ENCODE measurements at regions not wholly inside any gene's neighbourhood (a gene's known extent, or its start where the extent isn't known, plus 50 kb on each side); places are given as distances from the start of the nearest gene placed in this dataset.

DNA sequence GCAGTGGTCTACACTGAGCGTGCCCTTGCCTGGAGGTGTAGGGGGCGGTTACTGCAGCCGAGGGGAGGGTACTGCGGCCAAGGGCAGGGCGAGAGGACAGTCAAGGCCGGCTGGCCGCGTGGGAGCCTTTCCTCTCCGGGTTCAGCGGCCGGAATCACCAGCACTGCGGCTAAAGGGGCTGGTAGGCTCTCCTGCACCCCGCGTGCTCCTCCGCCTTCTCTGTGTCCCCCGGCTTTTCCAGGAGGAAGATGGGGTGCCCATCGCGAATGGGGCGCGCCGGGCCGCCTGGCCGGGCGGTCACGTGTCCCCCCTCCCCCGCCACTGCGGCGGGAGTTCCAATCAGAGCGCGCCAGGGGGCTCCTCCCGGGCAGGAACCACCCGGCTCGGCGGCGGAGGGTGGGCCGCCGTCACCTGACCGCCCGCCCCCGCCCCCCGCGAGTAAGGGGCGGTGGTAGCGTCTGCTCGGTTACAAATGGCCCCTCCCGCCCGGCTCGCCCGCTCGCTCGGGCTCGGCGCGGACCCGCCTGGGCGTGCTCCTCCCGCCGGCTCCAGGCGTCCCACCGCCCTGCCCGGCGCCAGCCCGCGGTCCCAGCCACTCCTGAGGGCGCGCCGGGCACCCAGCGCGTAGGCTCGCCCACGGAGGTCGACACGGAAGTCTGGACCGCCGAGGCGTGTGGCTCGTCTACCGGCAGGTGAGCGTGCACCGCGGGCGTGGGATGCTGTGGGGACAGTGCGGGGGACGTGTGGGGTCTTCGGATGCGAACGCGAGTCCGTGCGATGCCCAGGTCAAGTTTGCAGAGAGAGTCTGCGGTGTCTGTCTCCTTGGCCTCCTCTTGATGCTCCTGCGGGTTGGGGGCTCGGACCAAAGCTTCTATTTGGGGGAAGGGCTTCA lies 242.6 kb upstream of the TOPAZ1 start:
- Histone ChIP-seq H3K36me3 (ENCODE audit: insufficient read depth) (no peaks in the 10 kb centered on the region), H4K20me1 (replicated peaks; ENCODE audit: insufficient read depth) (no peaks in the 10 kb centered on the region; the same call in 1 of the 2 replicates), H3K9me2 (ENCODE audit: insufficient read depth) (no peaks in the 10 kb centered on the region), H3K4me1 (ENCODE audit: insufficient read depth) (peaks cover 27% of the 10 kb centered on the region), H3K4me2 (peak overlapping the region; percentile 99), H3K27ac (ENCODE audit: low read depth) (no peak overlapping the region), H2AFZ (peak overlapping the region; percentile 98), H3K4me3 (peak overlapping the region; percentile 91), H3K27me3 (ENCODE audit: insufficient read depth) (peaks cover 62% of the 10 kb centered on the region), H3K79me2 (replicated peaks; ENCODE audit: insufficient read depth) (peaks cover 9% of the 10 kb centered on the region; the same call in 1 of the 2 replicates), H3F3A (replicated peaks; ENCODE audit: low read depth) (0 out of 2 replicates have a peak, but pooled peaks cover 11% of the 10 kb centered on the region)
- ATAC-seq (peak; percentile 51), DNase-seq (ENCODE audit: low spot score) (peak; percentile 89)
- peak; percentile 51; the same call in 1 of the 2 replicates for TF ChIP-seq CREB1 (CRISPR knock-in tag; IDR thresholded peaks at IDR 0.05; ENCODE audit: low read depth)
- TF ChIP-seq ZNF331 (CRISPR knock-in tag; IDR thresholded peaks at IDR 0.05; ENCODE audit: low read depth) = no peak
- TF ChIP-seq POLR2AphosphoS5 (IDR thresholded peaks at IDR 0.05; ENCODE audit: low read depth) = peak; percentile 49
- TF ChIP-seq NANOG (IDR thresholded peaks at IDR 0.05; ENCODE audit: borderline replicate concordance) = no peak
- TF ChIP-seq, protein P1, sequence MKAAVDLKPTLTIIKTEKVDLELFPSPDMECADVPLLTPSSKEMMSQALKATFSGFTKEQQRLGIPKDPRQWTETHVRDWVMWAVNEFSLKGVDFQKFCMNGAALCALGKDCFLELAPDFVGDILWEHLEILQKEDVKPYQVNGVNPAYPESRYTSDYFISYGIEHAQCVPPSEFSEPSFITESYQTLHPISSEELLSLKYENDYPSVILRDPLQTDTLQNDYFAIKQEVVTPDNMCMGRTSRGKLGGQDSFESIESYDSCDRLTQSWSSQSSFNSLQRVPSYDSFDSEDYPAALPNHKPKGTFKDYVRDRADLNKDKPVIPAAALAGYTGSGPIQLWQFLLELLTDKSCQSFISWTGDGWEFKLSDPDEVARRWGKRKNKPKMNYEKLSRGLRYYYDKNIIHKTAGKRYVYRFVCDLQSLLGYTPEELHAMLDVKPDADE (IDR thresholded peaks at IDR 0.05) = peak; percentile 35; the same call in 1 of the 2 replicates
- H3K27me3 Mint-ChIP-seq (ENCODE audit: insufficient read depth, low read depth, poor library complexity) = peaks cover 65% of the 10 kb centered on the region
- peak overlapping the region; percentile 88 for H3K4me3 Mint-ChIP-seq
- peaks cover 26% of the 10 kb centered on the region for H3K4me1 Mint-ChIP-seq
- no peak overlapping the region for H3K27ac Mint-ChIP-seq
- peaks cover 4% of the 10 kb centered on the region for H3K36me3 Mint-ChIP-seq (ENCODE audit: low read depth)
- H3K9me3 Mint-ChIP-seq = peaks cover 8% of the 10 kb centered on the region

- Mint-ChIP-seq H3K4me1 (peaks cover 21% of the 10 kb centered on the region), H3K36me3 (ENCODE audit: low read depth) (peaks cover 4% of the 10 kb centered on the region), H3K9me3 (peaks cover 8% of the 10 kb centered on the region), H3K4me3 (peak overlapping the region; percentile 80), H3K27ac (no peak overlapping the region), H3K27me3 (ENCODE audit: insufficient read depth, low read depth, poor library complexity) (peaks cover 58% of the 10 kb centered on the region)
- Histone ChIP-seq H3K27ac (ENCODE audit: low read depth) (no peak overlapping the region), H2AFZ (peak overlapping the region; percentile 87), H3K79me2 (replicated peaks; ENCODE audit: insufficient read depth) (peaks cover 9% of the 10 kb centered on the region; the same call in 1 of the 2 replicates), H3K4me2 (peak overlapping the region; percentile 99), H3K4me1 (ENCODE audit: insufficient read depth) (peaks cover 20% of the 10 kb centered on the region), H3K36me3 (ENCODE audit: insufficient read depth) (no peaks in the 10 kb centered on the region), H3K9me2 (ENCODE audit: insufficient read depth) (no peaks in the 10 kb centered on the region), H4K20me1 (replicated peaks; ENCODE audit: insufficient read depth) (no peaks in the 10 kb centered on the region; the same call in 1 of the 2 replicates), H3K27me3 (ENCODE audit: insufficient read depth) (peaks cover 55% of the 10 kb centered on the region), H3K4me3 (peak overlapping the region; percentile 91), H3F3A (replicated peaks; ENCODE audit: low read depth) (0 out of 2 replicates have a peak, but pooled peaks cover 11% of the 10 kb centered on the region)
- DNase-seq (ENCODE audit: low spot score) = peak; percentile 50
- ATAC-seq = no peak
- TF ChIP-seq CREB1 (CRISPR knock-in tag; IDR thresholded peaks at IDR 0.05; ENCODE audit: low read depth) = no peak
- TF ChIP-seq ZNF331 (CRISPR knock-in tag; IDR thresholded peaks at IDR 0.05; ENCODE audit: low read depth) = no peak
- TF ChIP-seq, protein P1 (IDR thresholded peaks at IDR 0.05) = no peak
- TF ChIP-seq, protein P2, sequence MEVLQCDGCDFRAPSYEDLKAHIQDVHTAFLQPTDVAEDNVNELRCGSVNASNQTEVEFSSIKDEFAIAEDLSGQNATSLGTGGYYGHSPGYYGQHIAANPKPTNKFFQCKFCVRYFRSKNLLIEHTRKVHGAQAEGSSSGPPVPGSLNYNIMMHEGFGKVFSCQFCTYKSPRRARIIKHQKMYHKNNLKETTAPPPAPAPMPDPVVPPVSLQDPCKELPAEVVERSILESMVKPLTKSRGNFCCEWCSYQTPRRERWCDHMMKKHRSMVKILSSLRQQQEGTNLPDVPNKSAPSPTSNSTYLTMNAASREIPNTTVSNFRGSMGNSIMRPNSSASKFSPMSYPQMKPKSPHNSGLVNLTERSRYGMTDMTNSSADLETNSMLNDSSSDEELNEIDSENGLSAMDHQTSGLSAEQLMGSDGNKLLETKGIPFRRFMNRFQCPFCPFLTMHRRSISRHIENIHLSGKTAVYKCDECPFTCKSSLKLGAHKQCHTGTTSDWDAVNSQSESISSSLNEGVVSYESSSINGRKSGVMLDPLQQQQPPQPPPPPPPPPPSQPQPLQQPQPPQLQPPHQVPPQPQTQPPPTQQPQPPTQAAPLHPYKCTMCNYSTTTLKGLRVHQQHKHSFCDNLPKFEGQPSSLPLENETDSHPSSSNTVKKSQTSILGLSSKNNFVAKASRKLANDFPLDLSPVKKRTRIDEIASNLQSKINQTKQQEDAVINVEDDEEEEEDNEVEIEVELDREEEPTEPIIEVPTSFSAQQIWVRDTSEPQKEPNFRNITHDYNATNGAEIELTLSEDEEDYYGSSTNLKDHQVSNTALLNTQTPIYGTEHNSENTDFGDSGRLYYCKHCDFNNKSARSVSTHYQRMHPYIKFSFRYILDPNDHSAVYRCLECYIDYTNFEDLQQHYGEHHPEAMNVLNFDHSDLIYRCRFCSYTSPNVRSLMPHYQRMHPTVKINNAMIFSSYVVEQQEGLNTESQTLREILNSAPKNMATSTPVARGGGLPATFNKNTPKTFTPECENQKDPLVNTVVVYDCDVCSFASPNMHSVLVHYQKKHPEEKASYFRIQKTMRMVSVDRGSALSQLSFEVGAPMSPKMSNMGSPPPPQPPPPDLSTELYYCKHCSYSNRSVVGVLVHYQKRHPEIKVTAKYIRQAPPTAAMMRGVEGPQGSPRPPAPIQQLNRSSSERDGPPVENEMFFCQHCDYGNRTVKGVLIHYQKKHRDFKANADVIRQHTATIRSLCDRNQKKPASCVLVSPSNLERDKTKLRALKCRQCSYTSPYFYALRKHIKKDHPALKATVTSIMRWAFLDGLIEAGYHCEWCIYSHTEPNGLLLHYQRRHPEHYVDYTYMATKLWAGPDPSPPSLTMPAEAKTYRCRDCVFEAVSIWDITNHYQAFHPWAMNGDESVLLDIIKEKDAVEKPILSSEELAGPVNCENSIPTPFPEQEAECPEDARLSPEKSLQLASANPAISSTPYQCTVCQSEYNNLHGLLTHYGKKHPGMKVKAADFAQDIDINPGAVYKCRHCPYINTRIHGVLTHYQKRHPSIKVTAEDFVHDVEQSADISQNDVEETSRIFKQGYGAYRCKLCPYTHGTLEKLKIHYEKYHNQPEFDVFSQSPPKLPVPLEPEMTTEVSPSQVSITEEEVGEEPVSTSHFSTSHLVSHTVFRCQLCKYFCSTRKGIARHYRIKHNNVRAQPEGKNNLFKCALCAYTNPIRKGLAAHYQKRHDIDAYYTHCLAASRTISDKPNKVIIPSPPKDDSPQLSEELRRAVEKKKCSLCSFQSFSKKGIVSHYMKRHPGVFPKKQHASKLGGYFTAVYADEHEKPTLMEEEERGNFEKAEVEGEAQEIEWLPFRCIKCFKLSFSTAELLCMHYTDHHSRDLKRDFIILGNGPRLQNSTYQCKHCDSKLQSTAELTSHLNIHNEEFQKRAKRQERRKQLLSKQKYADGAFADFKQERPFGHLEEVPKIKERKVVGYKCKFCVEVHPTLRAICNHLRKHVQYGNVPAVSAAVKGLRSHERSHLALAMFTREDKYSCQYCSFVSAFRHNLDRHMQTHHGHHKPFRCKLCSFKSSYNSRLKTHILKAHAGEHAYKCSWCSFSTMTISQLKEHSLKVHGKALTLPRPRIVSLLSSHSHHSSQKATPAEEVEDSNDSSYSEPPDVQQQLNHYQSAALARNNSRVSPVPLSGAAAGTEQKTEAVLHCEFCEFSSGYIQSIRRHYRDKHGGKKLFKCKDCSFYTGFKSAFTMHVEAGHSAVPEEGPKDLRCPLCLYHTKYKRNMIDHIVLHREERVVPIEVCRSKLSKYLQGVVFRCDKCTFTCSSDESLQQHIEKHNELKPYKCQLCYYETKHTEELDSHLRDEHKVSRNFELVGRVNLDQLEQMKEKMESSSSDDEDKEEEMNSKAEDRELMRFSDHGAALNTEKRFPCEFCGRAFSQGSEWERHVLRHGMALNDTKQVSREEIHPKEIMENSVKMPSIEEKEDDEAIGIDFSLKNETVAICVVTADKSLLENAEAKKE (CRISPR knock-in tag; IDR thresholded peaks at IDR 0.05) = no peak
- TF ChIP-seq EZH2 (IDR thresholded peaks at IDR 0.05; ENCODE audit: low read depth, unreplicated experiment) = no peak
- TF ChIP-seq JUNB (IDR thresholded peaks at IDR 0.05; ENCODE audit: unreplicated experiment) = no peak
- no peak for TF ChIP-seq POLR2AphosphoS5 (IDR thresholded peaks at IDR 0.05; ENCODE audit: low read depth)
- TF ChIP-seq NANOG (IDR thresholded peaks at IDR 0.05; ENCODE audit: borderline replicate concordance) = no peak
- TF ChIP-seq STAT1 (IDR thresholded peaks at IDR 0.05; ENCODE audit: unreplicated experiment) = no peak
Measured at GRCh38 chr3:43999728-44000319, 241.9 kb upstream of the TOPAZ1 start.
